Trophoblast cell (in vitro differentiated cells and primary cell): ENCODE measurements at regions not wholly inside any gene's neighbourhood (a gene's known extent, or its start where the extent isn't known, plus 50 kb on each side); places are given as distances from the start of the nearest gene placed in this dataset.

ENCODE experiments used
- DNase-seq, 2 donors: peaks; one replicate each; pipeline ENCODE4 v3.0.0-alpha.2; 2016
- H2AFZ ChIP-seq: 2 replicates; pipeline ENCODE4 v1.6.1; 2013; ENCODE audit warnings: low read length, moderate library complexity, mild to moderate bottlenecking; ENCODE audit not compliant: insufficient read depth, poor library complexity
- H2AK5ac ChIP-seq: 2 replicates; pipeline ENCODE4 v1.6.1; 2013; ENCODE audit warnings: mild to moderate bottlenecking, low read length
- H2BK120ac ChIP-seq: 2 replicates; pipeline ENCODE4 v1.6.1; 2013; ENCODE audit warnings: low read length, mild to moderate bottlenecking, moderate library complexity; ENCODE audit not compliant: insufficient read depth, poor library complexity
- H2BK12ac ChIP-seq: 2 replicates; pipeline ENCODE4 v1.6.1; 2013; ENCODE audit warnings: mild to moderate bottlenecking, low read length, moderate library complexity
- H2BK5ac ChIP-seq: 2 replicates; pipeline ENCODE4 v1.6.1; 2013; ENCODE audit warnings: low read length, low read depth, moderate library complexity, mild to moderate bottlenecking; ENCODE audit not compliant: poor library complexity
- H3K14ac ChIP-seq: 2 replicates; pipeline ENCODE4 v1.6.1; 2013; ENCODE audit warnings: mild to moderate bottlenecking, low read length
- H3K18ac ChIP-seq: 2 replicates; pipeline ENCODE4 v1.6.1; 2013; ENCODE audit warnings: mild to moderate bottlenecking, low read length
- H3K23ac ChIP-seq: 2 replicates; pipeline ENCODE4 v1.6.1; 2013; ENCODE audit warnings: low read length
- H3K27ac ChIP-seq: 2 replicates; pipeline ENCODE4 v1.5.1; 2013; ENCODE audit warnings: low read depth, mild to moderate bottlenecking, inconsistent platforms, low read length, moderate library complexity
- H3K27me3 ChIP-seq: 2 replicates; pipeline ENCODE4 v1.6.1; 2013; ENCODE audit warnings: inconsistent platforms, mild to moderate bottlenecking, low read length, moderate library complexity; ENCODE audit not compliant: insufficient read depth
- H3K36me3 ChIP-seq, 2 experiments: 1 replicate in 1 of 2; 2 replicates in 1 of 2; pipeline ENCODE4 v1.6.1; 2013; ENCODE audit warnings: low read length in 2 of 2, mild to moderate bottlenecking in 2 of 2, moderate library complexity in 1 of 2; ENCODE audit not compliant: insufficient read depth in 2 of 2, control insufficient read depth in 1 of 2
- H3K4ac ChIP-seq: 2 replicates; pipeline ENCODE4 v1.6.1; 2013; ENCODE audit warnings: low read depth, mild to moderate bottlenecking, low read length, moderate library complexity
- H3K4me1 ChIP-seq, 2 experiments: 1 replicate in 1 of 2; 2 replicates in 1 of 2; pipeline ENCODE4 v1.6.1; 2013; ENCODE audit warnings: low read length in 2 of 2, mild to moderate bottlenecking in 2 of 2, moderate library complexity in 1 of 2; ENCODE audit not compliant: insufficient read depth in 2 of 2, control insufficient read depth in 1 of 2
- H3K4me2 ChIP-seq: 2 replicates; pipeline ENCODE4 v1.6.1; 2013; ENCODE audit warnings: inconsistent platforms, mild to moderate bottlenecking, low read length, moderate library complexity
- H3K4me3 ChIP-seq: 2 replicates; pipeline ENCODE4 v1.5.1; 2013; ENCODE audit warnings: mild to moderate bottlenecking, low read depth, low read length, inconsistent platforms
- H3K79me1 ChIP-seq: one replicate; pipeline ENCODE4 v1.6.1; 2013; ENCODE audit warnings: low read length
- H3K79me2 ChIP-seq: 2 replicates; pipeline ENCODE4 v1.6.1; 2013; ENCODE audit warnings: low read length, mild to moderate bottlenecking; ENCODE audit not compliant: control insufficient read depth, insufficient read depth, poor library complexity
- H3K9ac ChIP-seq: 2 replicates; pipeline ENCODE4 v1.6.1; 2013; ENCODE audit warnings: mild to moderate bottlenecking, low read length
- H3K9me3 ChIP-seq: 2 replicates; pipeline ENCODE4 v1.6.1; 2013; ENCODE audit warnings: low read depth, mild to moderate bottlenecking, control low read depth, inconsistent platforms, low read length; ENCODE audit not compliant: insufficient read depth
- H4K12ac ChIP-seq: 2 replicates; pipeline ENCODE4 v1.6.1; 2013; ENCODE audit warnings: low read depth, mild to moderate bottlenecking, low read length, moderate library complexity
- H4K8ac ChIP-seq: 2 replicates; pipeline ENCODE4 v1.6.1; 2013; ENCODE audit warnings: low read depth, mild to moderate bottlenecking, low read length, moderate library complexity
- H4K91ac ChIP-seq: one replicate; pipeline ENCODE4 v1.6.1; 2013; ENCODE audit warnings: low read depth, mild to moderate bottlenecking, low read length, moderate library complexity
- WGBS: extraction: QIAGEN DNeasy Blood & Tissue Kit; methylation state at CpG from one replicate; pipeline ENCODE4 v1.1.7; 2013; ENCODE audit warnings: missing lambda C conversion rate; ENCODE audit not compliant: insufficient read length, insufficient coverage; ENCODE audit errors: extremely low coverage; 5-methylcytosine and 5-hydroxymethylcytosine counted together

- Histone ChIP-seq H4K8ac (no peak overlapping the region), H3K36me3 (no peaks in the 10 kb centered on the region), H2BK120ac (no peak overlapping the region), H3K27ac (no peak overlapping the region), H3K4me1 (peaks cover 0 to 3% of the 10 kb centered on the region in 2 experiments), H3K79me1 (peaks cover 2% of the 10 kb centered on the region), H3K9me3 (no peaks in the 10 kb centered on the region), H2BK5ac (no peak overlapping the region), H3K79me2 (peaks cover 2% of the 10 kb centered on the region), H3K4me2 (no peak overlapping the region), H3K4ac (no peak overlapping the region), H3K27me3 (no peaks in the 10 kb centered on the region), H2AFZ (no peak overlapping the region), H3K4me3 (no peak overlapping the region), H3K14ac (no peak overlapping the region), H3K9ac (no peak overlapping the region), H3K23ac (no peak overlapping the region), H2BK12ac (no peak overlapping the region), H4K91ac (no peak overlapping the region), H2AK5ac (no peak overlapping the region), H4K12ac (no peak overlapping the region), H3K18ac (no peak overlapping the region)
- DNase-seq = no peak
- WGBS = no CpG with 5 or more reads among the region's 6 CpGs
These were observed 191.7 kb downstream of the NTMT2 start for GRCh38 chr1:170337413-170337994.

- no peaks in the 10 kb centered on the region for H3K27me3 ChIP-seq
- H4K8ac ChIP-seq = no peak overlapping the region
- H3K4ac ChIP-seq = no peak overlapping the region
- no peak overlapping the region for H4K12ac ChIP-seq
- H2BK12ac ChIP-seq = no peak overlapping the region
- H3K36me3 ChIP-seq = no peaks in the 10 kb centered on the region
- H3K9ac ChIP-seq = no peak overlapping the region
- no peak overlapping the region for H2AFZ ChIP-seq
- DNase-seq = no peak
- H3K79me2 ChIP-seq = peaks cover 2% of the 10 kb centered on the region
- H3K23ac ChIP-seq = no peak overlapping the region
- no peak overlapping the region for H3K27ac ChIP-seq
- H3K9me3 ChIP-seq = no peaks in the 10 kb centered on the region
- no peak overlapping the region for H3K18ac ChIP-seq
- WGBS = no CpG with 5 or more reads among the region's 2 CpGs
- H3K14ac ChIP-seq = no peak overlapping the region
- no peak overlapping the region for H4K91ac ChIP-seq
- H3K79me1 ChIP-seq = peaks cover 2% of the 10 kb centered on the region
- H3K4me2 ChIP-seq = no peak overlapping the region
- no peak overlapping the region for H2BK5ac ChIP-seq
- no peak overlapping the region for H2AK5ac ChIP-seq
- no peak overlapping the region for H2BK120ac ChIP-seq
- no peak overlapping the region for H3K4me3 ChIP-seq
- peaks cover 0 to 3% of the 10 kb centered on the region in 2 experiments for H3K4me1 ChIP-seq
These were observed 192.4 kb upstream of the GORAB start for GRCh38 chr1:170339534-170339933.

GRCh38 chr1:170340308-170340707, 191.7 kb upstream of the GORAB start:
- Histone ChIP-seq H4K8ac (no peak overlapping the region), H2AK5ac (no peak overlapping the region), H2BK120ac (no peak overlapping the region), H3K9me3 (no peaks in the 10 kb centered on the region), H3K9ac (no peak overlapping the region), H3K14ac (no peak overlapping the region), H2BK12ac (no peak overlapping the region), H3K79me2 (peaks cover 2% of the 10 kb centered on the region), H2BK5ac (no peak overlapping the region), H2AFZ (no peak overlapping the region), H3K4me1 (peaks cover 0 to 3% of the 10 kb centered on the region in 2 experiments), H4K91ac (no peak overlapping the region), H3K27ac (no peak overlapping the region), H3K4ac (no peak overlapping the region), H3K4me2 (no peak overlapping the region), H3K79me1 (peaks cover 2% of the 10 kb centered on the region), H3K36me3 (no peaks in the 10 kb centered on the region), H3K23ac (no peak overlapping the region), H3K4me3 (no peak overlapping the region), H3K27me3 (no peaks in the 10 kb centered on the region), H4K12ac (no peak overlapping the region), H3K18ac (no peak overlapping the region)
- DNase-seq = peak; percentile 75 to 99
- WGBS = no CpG with 5 or more reads among the region's 2 CpGs

- Histone ChIP-seq H3K36me3 (no peaks in the 10 kb centered on the region), H3K23ac (no peak overlapping the region), H4K91ac (no peak overlapping the region), H3K79me1 (no peaks in the 10 kb centered on the region), H3K27me3 (no peaks in the 10 kb centered on the region), H3K4me1 (no peaks in the 10 kb centered on the region), H4K8ac (no peak overlapping the region), H3K4me2 (no peak overlapping the region), H3K18ac (no peak overlapping the region), H2BK12ac (no peak overlapping the region), H3K79me2 (no peaks in the 10 kb centered on the region), H3K9ac (no peak overlapping the region), H3K4ac (no peak overlapping the region), H3K14ac (no peak overlapping the region), H2AFZ (no peak overlapping the region), H2AK5ac (no peak overlapping the region), H3K4me3 (no peak overlapping the region), H3K9me3 (no peaks in the 10 kb centered on the region), H3K27ac (no peak overlapping the region), H2BK120ac (no peak overlapping the region), H2BK5ac (no peak overlapping the region), H4K12ac (no peak overlapping the region)
- WGBS = no CpG with 5 or more reads among the region's 2 CpGs
- no peak for DNase-seq
These were observed 180.5 kb upstream of the GORAB start for GRCh38 chr1:170351366-170351946.
